Keratinocyte (primary cell): ENCODE measurements at regions not wholly inside any gene's neighbourhood (a gene's known extent, or its start where the extent isn't known, plus 50 kb on each side); places are given as distances from the start of the nearest gene placed in this dataset.
"Not testable (repeated sequence)": the region's sequence is repeated elsewhere in the genome, so short reads cannot be mapped to it uniquely, and the experiment has no call there.

Experiments used
- EZH2 ChIP-seq: IDR thresholded peaks from one replicate; pipeline ENCODE4 v1.6.1; 2012; ENCODE audit warnings: inconsistent platforms, mild to moderate bottlenecking, low read length, moderate library complexity
- TF ChIP-seq, protein P1 (sequence below), 3 experiments: IDR thresholded peaks in 1 of 3; conservative IDR thresholded peaks in 1 of 3; optimal IDR thresholded peaks in 1 of 3; 2 replicates in 2 of 3; 3 replicates in 1 of 3; pipeline versions ENCODE3 to v1.5.1; 2011; ENCODE audit warnings: low read length in 3 of 3, mild to moderate bottlenecking in 3 of 3, moderate library complexity in 2 of 3, control low read depth in 1 of 3, inconsistent platforms in 1 of 3; ENCODE audit not compliant: insufficient read depth in 2 of 3; ENCODE audit errors: extremely low read depth in 1 of 3

DNA sequence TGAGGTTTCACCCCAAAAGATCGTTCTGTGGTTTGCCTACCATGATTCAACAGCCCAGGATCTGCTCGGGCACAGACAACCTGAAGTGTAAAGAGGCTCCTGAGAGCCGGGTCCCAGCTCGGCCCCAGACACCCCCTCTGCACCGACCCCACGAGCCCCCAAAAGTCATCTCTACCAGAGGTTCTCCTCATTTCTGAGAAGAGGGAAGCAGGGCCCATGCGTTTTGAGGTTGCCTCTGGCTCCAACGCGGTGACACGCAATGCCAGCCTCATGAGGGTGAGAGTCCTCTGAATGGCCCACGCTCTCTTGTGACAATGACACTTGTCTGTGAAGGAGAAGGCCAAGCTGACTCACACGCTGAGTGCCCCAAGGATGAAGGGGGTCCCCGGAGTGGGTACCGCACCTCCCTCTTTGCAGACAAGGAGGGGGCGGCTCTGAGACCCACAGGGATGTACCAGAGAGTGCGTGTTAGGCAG is 153.0 kb upstream of the TPTE start:
- TF ChIP-seq, protein P1, sequence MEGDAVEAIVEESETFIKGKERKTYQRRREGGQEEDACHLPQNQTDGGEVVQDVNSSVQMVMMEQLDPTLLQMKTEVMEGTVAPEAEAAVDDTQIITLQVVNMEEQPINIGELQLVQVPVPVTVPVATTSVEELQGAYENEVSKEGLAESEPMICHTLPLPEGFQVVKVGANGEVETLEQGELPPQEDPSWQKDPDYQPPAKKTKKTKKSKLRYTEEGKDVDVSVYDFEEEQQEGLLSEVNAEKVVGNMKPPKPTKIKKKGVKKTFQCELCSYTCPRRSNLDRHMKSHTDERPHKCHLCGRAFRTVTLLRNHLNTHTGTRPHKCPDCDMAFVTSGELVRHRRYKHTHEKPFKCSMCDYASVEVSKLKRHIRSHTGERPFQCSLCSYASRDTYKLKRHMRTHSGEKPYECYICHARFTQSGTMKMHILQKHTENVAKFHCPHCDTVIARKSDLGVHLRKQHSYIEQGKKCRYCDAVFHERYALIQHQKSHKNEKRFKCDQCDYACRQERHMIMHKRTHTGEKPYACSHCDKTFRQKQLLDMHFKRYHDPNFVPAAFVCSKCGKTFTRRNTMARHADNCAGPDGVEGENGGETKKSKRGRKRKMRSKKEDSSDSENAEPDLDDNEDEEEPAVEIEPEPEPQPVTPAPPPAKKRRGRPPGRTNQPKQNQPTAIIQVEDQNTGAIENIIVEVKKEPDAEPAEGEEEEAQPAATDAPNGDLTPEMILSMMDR (optimal IDR thresholded peaks at IDR 0.05 in 1 of 3, IDR thresholded peaks at IDR 0.05 in 1 of 3, conservative IDR thresholded peaks at IDR 0.05 in 1 of 3; ENCODE audit: extremely low read depth in 1 of 3, insufficient read depth in 2 of 3, low read length in 3 of 3), result not testable (repeated sequence)
- TF ChIP-seq EZH2, result not testable (repeated sequence)
